ENCODE measurements at regions not wholly inside any gene's neighbourhood (a gene's known extent, or its start where the extent isn't known, plus 50 kb on each side); places are given as distances from the start of the nearest gene placed in this dataset.

DNA sequence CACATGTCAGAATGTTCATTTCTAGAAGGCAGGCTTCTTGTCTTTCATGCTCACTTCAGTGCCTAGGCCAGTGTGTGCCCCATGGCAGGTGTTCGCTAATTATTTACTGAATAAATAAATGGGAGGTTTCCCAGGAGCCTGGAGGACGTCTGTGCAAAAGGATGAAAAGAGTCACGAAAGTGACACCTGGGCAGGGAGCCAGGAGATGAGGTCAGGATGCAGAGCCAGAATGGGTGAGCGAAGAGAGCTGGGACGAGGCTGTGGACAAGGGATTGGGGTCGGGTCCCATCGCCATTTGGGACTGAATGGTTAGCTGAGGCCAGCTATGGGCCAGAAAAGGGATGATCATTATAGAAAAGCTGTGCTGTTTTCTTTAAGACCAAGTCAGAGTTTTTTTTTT lies 560.4 kb downstream of the TBC1D22A start:
- TF ChIP-seq, protein P1, sequence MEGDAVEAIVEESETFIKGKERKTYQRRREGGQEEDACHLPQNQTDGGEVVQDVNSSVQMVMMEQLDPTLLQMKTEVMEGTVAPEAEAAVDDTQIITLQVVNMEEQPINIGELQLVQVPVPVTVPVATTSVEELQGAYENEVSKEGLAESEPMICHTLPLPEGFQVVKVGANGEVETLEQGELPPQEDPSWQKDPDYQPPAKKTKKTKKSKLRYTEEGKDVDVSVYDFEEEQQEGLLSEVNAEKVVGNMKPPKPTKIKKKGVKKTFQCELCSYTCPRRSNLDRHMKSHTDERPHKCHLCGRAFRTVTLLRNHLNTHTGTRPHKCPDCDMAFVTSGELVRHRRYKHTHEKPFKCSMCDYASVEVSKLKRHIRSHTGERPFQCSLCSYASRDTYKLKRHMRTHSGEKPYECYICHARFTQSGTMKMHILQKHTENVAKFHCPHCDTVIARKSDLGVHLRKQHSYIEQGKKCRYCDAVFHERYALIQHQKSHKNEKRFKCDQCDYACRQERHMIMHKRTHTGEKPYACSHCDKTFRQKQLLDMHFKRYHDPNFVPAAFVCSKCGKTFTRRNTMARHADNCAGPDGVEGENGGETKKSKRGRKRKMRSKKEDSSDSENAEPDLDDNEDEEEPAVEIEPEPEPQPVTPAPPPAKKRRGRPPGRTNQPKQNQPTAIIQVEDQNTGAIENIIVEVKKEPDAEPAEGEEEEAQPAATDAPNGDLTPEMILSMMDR (IDR thresholded peaks at IDR 0.05; ENCODE audit: borderline replicate concordance, insufficient read depth, low read depth, low read length) = no peak
- no peak overlapping the region for H3K4me3 ChIP-seq (ENCODE audit: low read depth, low read length)

DNA sequence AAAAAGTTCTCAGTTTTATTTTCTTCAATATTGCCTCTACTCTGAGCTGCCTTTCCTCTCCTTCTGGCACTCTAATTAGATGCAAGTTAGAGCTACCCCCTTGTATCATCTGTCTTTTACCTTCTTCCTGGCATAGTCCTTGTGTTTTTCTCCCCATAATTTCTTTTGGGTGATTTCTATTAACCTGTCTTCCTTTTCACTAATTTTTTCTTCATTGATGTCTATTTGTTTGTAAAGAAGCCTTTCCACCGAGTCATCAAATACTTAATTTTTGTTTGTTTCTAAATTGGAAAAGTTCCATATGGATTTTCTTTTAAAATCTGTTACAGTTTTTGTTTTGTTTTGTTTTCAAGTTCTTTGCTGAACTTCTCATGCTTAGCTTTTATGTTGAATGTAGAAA lies 558.1 kb downstream of the TBC1D22A start:
- H3K4me3 ChIP-seq (ENCODE audit: low read depth, low read length) = no peak overlapping the region
- TF ChIP-seq, protein P1 (IDR thresholded peaks at IDR 0.05; ENCODE audit: borderline replicate concordance, insufficient read depth, low read depth, low read length) = no peak

DNA sequence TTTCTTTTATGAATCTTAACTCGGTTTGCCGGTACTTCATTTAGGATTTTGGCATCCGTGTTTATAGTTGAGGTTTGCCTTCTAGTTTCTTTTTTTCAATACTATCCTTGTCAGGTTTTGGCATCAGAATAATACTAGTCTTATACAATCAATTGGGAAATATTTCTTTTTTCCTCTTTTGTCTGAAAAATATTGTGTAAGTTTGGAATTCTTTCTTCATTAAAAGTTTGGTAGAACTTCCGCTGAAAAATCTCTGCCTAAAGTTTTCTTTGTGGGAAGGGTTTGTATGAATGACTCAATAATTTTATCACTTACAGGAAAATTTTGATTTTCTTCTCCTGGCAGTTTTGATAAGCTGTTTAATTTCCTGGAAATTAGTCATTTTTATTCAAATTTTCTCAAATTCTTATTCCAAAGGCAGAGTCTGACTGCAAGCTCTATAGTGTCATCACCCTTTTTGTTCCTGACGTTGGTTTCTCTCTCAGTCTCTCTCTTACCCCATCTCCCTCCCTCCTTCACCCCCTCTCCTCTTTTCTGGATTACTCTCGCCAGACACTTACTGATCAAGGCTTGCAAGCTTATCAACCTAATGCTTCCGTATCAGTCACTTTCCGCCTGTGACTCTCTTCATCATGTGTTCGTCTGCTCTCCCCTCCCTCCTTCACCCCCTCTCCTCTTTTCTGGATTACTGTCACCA lies 555.7 kb downstream of the TBC1D22A start:
- H3K4me3 ChIP-seq (ENCODE audit: low read depth, low read length) = no peak overlapping the region
- TF ChIP-seq, protein P1 (IDR thresholded peaks at IDR 0.05; ENCODE audit: borderline replicate concordance, insufficient read depth, low read depth, low read length) = no peak

DNA sequence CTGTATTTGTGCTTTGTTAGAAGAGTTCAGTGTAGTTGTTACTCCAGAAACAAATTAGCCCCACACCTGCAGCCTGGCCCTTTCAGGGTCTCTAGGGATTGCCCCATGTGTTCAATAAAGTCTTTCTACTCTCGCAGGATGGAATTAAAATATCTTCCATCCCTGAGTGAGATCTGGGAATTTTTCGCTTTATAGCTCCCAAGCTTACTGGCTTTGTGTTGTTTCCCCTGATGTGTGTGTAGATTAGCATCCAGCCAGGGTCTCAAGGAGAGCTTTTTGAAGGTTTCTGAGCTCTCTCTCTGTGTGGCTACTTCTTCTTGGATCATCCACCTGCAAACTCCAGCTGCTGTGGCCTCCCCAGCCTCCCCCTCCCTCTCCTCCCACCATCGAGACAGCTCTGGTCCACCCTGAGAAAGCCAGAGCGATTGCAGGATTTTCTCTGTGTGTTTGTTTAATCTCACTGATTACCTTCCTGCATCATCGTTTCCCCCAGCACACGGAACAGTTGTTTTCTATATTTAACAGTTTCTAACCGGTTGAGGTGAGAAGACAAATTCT lies 553.5 kb downstream of the TBC1D22A start:
- no peak overlapping the region for H3K4me3 ChIP-seq (ENCODE audit: low read depth, low read length)
- TF ChIP-seq, protein P1 (IDR thresholded peaks at IDR 0.05; ENCODE audit: borderline replicate concordance, insufficient read depth, low read depth, low read length) = no peak

DNA sequence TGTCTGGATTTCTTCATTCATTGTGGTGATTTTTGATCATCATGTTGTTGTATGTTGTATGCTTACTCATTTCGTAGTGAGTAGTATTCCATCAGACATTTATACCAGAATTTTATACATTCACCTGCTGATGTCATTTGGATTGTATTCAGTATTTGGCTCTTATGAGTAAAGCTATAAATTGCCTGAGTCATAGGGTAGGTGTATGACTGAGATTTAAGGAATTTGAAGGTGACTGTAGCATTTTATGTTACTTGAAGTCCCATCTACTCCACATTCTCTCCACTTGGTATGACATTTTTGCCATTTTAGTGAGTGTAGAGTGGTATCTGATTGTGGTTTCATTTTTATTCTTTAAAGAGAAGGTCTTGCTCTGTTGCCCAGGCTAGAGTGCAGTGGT lies 548.2 kb downstream of the TBC1D22A start:
- TF ChIP-seq, protein P1 (IDR thresholded peaks at IDR 0.05; ENCODE audit: borderline replicate concordance, insufficient read depth, low read depth, low read length) = no peak
- no peak overlapping the region for H3K4me3 ChIP-seq (ENCODE audit: low read depth, low read length)

DNA sequence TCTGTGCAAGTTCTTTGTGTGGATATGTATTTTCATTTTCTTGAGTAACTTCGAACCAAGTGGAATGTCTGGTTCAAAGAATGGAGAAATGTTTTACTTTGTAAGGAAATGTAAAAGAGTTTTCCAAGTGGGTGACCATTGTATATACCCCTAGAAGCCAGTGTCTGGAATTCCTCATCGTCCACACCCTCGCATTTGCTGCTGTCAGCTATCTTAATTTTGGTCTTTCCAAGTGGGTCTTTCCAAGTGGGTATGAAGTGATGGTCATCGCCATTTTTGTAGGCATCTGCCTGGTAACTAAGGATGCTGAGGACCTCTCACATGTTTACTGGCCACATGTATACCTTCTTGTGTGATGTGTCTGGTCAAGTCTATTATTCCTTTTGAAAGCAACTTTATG lies 547.5 kb downstream of the TBC1D22A start:
- no peak overlapping the region for H3K4me3 ChIP-seq (ENCODE audit: low read depth, low read length)

More for the DNA sequence above, 547.5 kb downstream of the TBC1D22A start:
- TF ChIP-seq, protein P1 (IDR thresholded peaks at IDR 0.05; ENCODE audit: borderline replicate concordance, insufficient read depth, low read depth, low read length) = no peak
